ENCODE measurements at regions not wholly inside any gene's neighbourhood (a gene's known extent, or its start where the extent isn't known, plus 50 kb on each side); places are given as distances from the start of the nearest gene placed in this dataset.

DNA sequence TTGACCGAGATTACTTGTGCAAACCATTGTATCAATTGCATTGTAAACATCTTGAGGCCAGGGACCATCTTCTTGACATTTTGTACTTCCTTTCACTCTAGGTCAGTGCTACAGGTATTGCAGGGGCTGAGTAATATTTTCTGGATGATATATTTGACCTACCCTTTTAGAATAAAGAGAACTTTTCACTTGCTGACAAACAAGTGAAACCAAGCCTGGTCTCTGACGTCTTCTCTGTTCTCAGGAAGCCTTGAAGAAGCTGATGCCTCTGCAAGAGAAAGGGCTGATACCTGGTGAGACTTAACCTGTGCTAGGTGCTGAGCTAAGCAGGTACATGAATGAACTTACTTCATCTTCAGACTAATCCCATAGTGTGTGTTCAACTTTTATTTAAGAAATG, 60.5 kb upstream of the GGTLC1 start:
- FAIRE-seq (no peak), ATAC-seq (no peak), DNase-seq (no peak)
- Histone ChIP-seq H3K27ac (no peak overlapping the region), H3K4me3 (no peak overlapping the region), H3K4me1 (no peaks in the 10 kb centered on the region), H3K27me3 (no peaks in the 10 kb centered on the region), H3K36me3 (no peaks in the 10 kb centered on the region), H3K9me3 (no peaks in the 10 kb centered on the region)
- 50 to 59% methylated on average over 2 of the region's 2 CpGs for WGBS, 2 donors
- TF ChIP-seq, protein P1, sequence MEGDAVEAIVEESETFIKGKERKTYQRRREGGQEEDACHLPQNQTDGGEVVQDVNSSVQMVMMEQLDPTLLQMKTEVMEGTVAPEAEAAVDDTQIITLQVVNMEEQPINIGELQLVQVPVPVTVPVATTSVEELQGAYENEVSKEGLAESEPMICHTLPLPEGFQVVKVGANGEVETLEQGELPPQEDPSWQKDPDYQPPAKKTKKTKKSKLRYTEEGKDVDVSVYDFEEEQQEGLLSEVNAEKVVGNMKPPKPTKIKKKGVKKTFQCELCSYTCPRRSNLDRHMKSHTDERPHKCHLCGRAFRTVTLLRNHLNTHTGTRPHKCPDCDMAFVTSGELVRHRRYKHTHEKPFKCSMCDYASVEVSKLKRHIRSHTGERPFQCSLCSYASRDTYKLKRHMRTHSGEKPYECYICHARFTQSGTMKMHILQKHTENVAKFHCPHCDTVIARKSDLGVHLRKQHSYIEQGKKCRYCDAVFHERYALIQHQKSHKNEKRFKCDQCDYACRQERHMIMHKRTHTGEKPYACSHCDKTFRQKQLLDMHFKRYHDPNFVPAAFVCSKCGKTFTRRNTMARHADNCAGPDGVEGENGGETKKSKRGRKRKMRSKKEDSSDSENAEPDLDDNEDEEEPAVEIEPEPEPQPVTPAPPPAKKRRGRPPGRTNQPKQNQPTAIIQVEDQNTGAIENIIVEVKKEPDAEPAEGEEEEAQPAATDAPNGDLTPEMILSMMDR (IDR thresholded peaks at IDR 0.05): no peak
- intact Hi-C loops (cut with DNase I): no loop called here

DNA sequence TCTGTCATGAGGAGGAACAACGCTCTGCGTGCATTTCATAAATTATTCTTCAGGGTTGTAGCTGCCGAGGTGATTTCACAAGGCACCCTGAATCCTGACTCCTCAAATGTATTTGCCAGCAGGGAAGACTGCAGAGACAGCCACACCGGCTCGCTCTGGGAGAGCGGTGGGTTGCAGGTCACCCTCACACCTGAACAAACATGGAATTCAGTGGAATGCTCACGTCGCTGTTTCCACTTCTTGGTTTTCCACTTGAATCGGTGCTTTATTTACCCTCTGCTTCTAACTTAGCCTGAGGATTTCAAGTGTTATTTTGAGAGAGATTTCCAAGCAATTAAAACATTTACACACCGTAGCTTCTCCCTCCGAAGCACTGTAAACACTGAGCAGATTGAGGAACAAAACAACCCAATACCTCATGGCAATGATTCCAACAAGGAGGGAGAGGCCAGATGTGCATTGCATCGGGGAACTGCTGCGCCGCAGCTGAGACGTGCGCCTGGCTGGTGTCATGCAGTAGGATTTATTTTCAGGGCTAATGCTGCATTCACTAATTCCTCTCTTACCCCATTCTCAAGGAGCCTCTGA, 59.5 kb upstream of the GGTLC1 start:
- ATAC-seq: no peak
- Histone ChIP-seq H3K27ac (no peak overlapping the region), H3K9me3 (no peaks in the 10 kb centered on the region), H3K36me3 (no peaks in the 10 kb centered on the region), H3K4me3 (no peak overlapping the region), H3K27me3 (no peaks in the 10 kb centered on the region), H3K4me1 (no peaks in the 10 kb centered on the region)
- WGBS, 2 donors: 27% methylated on average over 16 of the region's 16 CpGs
- FAIRE-seq: no peak
- TF ChIP-seq, protein P1 (IDR thresholded peaks at IDR 0.05): no peak
- no peak for DNase-seq
- intact Hi-C loops (cut with DNase I): no loop called here

DNA sequence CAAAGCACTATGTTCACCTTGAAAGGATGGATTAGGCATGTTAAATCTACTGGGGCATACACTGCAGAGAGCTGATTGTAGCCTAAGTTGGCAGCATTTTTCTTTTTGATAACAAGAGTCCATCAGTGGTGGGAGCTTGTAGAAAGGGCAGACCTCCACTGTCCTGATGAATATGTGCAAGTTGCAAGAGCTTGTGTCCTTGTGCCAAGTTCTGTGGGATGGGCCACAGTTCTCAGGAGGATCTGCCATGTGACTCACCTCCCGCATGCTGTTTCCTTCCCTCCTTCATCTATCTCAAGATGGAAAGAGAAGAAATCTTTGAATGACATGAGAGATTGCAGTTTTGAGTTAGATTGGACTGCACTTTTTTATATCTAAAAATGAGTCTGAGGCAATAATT, 58.3 kb upstream of the GGTLC1 start:
- Histone ChIP-seq H3K4me3 (no peak overlapping the region), H3K4me1 (no peaks in the 10 kb centered on the region), H3K27me3 (no peaks in the 10 kb centered on the region), H3K27ac (no peak overlapping the region), H3K36me3 (no peaks in the 10 kb centered on the region), H3K9me3 (no peaks in the 10 kb centered on the region)
- intact Hi-C loops (cut with DNase I): no loop called here
- no peak for DNase-seq
- ATAC-seq: no peak
- TF ChIP-seq, protein P1 (IDR thresholded peaks at IDR 0.05): no peak
- 73 to 80% methylated on average over 1 of the region's 1 CpG for WGBS, 2 donors
- FAIRE-seq: no peak

DNA sequence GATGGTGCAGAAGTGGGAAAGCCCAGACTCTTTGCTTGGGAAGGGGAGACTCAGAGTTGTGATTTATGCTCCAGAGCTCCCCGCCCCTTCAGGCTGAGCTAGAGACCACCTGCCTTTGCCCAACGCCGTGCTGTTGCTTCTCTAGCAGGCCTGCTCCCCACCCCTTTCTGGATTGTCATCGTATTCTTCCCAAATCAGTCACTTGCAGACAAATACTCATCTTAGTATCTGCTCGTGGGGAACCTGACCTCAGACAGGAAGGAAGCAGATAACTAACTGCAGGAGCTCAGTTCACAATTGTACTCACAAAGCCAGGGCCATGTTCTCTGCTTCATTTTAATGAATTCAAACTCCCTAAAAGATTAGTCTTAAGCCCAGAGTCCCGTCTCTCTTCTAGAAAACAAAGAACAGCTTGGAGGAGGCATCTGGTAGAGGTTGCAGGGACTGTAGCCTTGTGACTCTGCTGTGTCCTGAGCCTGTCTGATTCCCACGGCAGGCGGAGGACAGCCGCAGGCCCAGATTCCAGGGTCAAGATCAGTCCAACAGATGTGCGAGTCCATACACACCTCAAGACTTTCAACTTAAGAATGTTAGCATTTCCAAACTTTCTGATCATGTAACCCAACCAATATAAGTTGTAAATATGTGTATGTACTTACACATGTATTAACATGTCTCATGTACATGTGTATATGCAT, 57.2 kb upstream of the GGTLC1 start:
- Histone ChIP-seq H3K4me1 (no peaks in the 10 kb centered on the region), H3K27ac (no peak overlapping the region), H3K9me3 (no peaks in the 10 kb centered on the region), H3K27me3 (no peaks in the 10 kb centered on the region), H3K4me3 (no peak overlapping the region), H3K36me3 (no peaks in the 10 kb centered on the region)
- ATAC-seq (no peak), FAIRE-seq (no peak), DNase-seq (no peak)
- TF ChIP-seq, protein P1 (IDR thresholded peaks at IDR 0.05): no peak
- intact Hi-C loops (cut with DNase I): no loop called here
- WGBS, 2 donors: 68 to 71% methylated on average over 10 of the region's 10 CpGs

DNA sequence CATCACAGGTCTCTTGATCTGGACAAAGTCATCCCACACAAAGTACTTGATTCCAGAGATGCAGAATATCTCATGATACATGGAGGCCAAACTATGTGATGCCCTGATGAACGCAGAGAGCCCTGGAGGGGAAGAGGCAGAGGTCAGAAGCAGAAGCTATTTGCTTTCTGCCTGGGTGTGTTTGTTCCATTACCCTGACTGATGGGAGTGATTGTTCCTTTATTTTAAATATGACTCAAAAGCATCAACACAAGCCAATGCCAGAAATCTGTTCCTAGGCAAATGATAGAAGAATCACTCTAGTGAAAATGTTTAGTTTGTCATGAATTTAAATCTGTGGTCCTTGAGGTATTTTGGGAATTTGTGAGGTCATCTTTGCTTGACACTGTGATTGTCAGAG, 54.7 kb upstream of the GGTLC1 start:
- Histone ChIP-seq H3K27ac (no peak overlapping the region), H3K36me3 (no peaks in the 10 kb centered on the region), H3K9me3 (no peaks in the 10 kb centered on the region), H3K4me3 (no peak overlapping the region), H3K4me1 (no peaks in the 10 kb centered on the region), H3K27me3 (no peaks in the 10 kb centered on the region)
- 43 to 68% methylated on average over 1 of the region's 1 CpG for WGBS, 2 donors
- intact Hi-C loops (cut with DNase I): no loop called here
- TF ChIP-seq, protein P1 (IDR thresholded peaks at IDR 0.05): no peak
- DNase-seq (no peak), FAIRE-seq (no peak), ATAC-seq (no peak)
